ENCODE measurements at regions not wholly inside any gene's neighbourhood (a gene's known extent, or its start where the extent isn't known, plus 50 kb on each side); places are given as distances from the start of the nearest gene placed in this dataset.
"Not testable (repeated sequence)": the region's sequence is repeated elsewhere in the genome, so short reads cannot be mapped to it uniquely, and the experiment has no call there.

DNA sequence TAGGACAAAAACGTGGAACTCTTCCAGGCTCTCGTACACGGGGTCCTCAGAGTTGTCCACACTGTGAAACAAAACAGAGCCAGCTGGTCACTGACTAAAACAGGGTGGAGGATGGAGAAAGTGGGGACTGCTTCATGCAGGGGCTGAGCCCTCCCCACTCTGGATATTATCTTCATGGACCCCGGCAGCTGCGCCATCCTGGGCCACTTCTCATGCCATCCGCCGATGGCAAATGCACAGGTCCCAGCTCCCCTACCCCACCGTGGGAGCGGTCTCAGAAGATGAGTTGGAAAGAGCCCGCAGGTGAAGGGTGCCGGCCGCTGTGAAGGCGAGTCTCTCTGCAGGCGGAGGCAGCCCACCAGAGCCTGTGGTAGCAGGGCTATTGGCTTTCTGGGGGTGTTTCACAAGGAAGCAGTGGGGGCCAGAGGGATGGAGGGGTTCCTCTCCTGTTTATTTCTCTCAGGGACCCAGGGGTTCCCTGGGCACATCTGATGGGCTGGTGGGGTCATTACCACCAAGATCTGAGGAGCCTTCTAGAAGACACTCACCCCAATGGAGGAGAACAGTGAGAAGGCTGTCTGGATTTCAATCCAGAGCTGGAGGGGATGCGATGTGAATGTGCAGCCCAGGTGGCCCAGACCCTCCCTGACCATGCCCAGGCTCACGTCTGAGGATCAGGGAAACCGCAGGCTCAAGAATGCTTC is 177.3 kb downstream of the KLF13 start:
- H3K27ac ChIP-seq, result no peak overlapping the region
- no peaks in the 10 kb centered on the region for H3K27me3 ChIP-seq
- no peaks in the 10 kb centered on the region for H3K36me3 ChIP-seq
- intact Hi-C loops (cut with DNase I), result no loop called here
- H3K4me3 ChIP-seq, result no peak overlapping the region
- no peak for DNase-seq
- TF ChIP-seq, protein P1, sequence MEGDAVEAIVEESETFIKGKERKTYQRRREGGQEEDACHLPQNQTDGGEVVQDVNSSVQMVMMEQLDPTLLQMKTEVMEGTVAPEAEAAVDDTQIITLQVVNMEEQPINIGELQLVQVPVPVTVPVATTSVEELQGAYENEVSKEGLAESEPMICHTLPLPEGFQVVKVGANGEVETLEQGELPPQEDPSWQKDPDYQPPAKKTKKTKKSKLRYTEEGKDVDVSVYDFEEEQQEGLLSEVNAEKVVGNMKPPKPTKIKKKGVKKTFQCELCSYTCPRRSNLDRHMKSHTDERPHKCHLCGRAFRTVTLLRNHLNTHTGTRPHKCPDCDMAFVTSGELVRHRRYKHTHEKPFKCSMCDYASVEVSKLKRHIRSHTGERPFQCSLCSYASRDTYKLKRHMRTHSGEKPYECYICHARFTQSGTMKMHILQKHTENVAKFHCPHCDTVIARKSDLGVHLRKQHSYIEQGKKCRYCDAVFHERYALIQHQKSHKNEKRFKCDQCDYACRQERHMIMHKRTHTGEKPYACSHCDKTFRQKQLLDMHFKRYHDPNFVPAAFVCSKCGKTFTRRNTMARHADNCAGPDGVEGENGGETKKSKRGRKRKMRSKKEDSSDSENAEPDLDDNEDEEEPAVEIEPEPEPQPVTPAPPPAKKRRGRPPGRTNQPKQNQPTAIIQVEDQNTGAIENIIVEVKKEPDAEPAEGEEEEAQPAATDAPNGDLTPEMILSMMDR (IDR thresholded peaks at IDR 0.05), result no peak
- no peak for ATAC-seq
- no peaks in the 10 kb centered on the region for H3K9me3 ChIP-seq
- H3K4me1 ChIP-seq, result no peaks in the 10 kb centered on the region

DNA sequence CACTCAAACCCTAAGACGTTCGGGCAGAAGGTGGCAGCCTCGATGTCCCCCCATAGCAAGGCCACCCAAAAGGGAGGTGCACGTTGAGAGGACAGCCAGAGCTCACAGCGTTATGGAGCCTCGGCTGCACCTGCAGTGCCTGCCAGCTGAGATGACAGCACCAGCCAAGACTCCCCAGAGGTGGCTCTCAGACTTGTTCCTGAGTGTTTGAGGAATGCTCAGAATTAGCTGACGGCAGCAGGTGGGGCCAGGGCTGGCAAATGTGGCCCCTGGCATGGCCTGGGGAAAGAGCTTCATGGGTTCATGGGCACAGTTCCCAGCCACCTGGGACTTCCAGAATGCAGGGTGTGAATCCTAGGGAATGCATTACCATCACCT is 177.8 kb downstream of the KLF13 start:
- DNase-seq, result no peak
- intact Hi-C loops (cut with DNase I), result no loop called here
- TF ChIP-seq, protein P1 (IDR thresholded peaks at IDR 0.05), result no peak
- peak; percentile 90 for ATAC-seq
- Histone ChIP-seq H3K27me3 (no peaks in the 10 kb centered on the region), H3K9me3 (no peaks in the 10 kb centered on the region), H3K4me3 (no peak overlapping the region), H3K4me1 (no peaks in the 10 kb centered on the region), H3K36me3 (no peaks in the 10 kb centered on the region), H3K27ac (no peak overlapping the region)

DNA sequence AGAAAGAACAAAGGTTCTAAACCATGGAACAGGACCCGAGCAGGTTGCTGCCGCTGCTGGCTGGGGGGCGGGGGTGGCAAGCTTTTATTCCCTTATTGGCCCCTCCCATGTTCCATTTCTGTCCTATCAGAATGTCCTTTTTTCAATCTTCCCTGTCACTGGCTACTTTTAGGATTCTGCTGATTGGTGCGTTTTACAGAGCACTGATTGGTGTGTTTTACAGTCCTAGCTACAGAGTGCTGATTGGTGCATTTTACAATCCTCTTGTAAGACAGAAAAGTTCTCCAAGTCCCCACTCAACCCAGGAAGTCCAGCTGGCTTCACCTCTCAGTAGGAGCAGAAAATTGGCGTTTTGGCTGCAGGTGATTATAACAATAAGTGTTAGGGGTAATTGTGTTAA is 180.9 kb downstream of the KLF13 start:
- ATAC-seq; H3K27ac ChIP-seq; H3K4me1 ChIP-seq; DNase-seq; H3K36me3 ChIP-seq; H3K9me3 ChIP-seq; intact Hi-C loops (cut with DNase I); H3K4me3 ChIP-seq; H3K27me3 ChIP-seq: not testable (repeated sequence)

DNA sequence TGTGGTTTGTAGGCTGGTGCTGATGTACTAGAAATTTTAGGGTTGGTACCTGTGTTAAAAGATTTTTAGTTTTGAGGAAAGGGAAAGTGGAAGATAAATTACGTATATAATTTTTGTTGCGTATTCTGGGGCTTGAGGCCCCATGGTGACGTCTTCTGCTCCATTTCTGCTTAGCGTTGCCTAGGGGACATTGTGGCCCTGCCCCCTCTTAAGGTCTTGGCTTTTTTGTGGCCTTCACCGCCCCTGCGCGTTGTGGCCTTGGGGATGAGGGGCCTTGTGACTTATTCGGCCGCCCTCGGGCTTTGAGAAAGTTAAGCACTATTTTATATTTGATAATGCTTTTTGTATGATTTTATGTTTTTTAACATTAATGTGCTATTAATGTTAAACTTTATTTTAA is 182.0 kb downstream of the KLF13 start:
- Histone ChIP-seq H3K4me3 (no peak overlapping the region), H3K9me3 (no peaks in the 10 kb centered on the region), H3K36me3 (no peaks in the 10 kb centered on the region), H3K27ac (no peak overlapping the region), H3K27me3 (no peaks in the 10 kb centered on the region), H3K4me1 (no peaks in the 10 kb centered on the region)
- TF ChIP-seq, protein P1 (IDR thresholded peaks at IDR 0.05), result no peak
- DNase-seq, result no peak
- ATAC-seq, result no peak
- intact Hi-C loops (cut with DNase I), result no loop called here

DNA sequence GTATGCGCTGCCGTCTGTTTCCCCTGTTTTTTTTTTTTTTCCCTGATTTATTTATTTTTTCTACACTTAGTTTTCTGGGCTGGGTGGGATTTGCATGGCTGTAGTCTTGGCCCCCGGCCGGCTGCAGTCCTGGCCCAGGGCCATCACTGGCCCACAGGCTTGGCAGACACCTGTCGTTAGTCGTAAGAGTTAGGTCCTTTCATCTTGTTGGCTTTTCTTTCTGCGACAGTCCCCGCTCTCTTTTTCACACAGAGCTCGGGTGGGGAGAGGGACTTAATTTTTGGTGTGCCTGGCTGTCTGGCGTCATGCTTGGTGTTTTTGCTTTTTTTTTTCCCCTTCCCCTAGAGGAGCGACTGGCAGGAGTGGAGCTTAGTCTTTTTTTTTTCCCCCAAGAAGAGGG is 183.4 kb downstream of the KLF13 start:
- Histone ChIP-seq H3K27ac (no peak overlapping the region), H3K27me3 (no peaks in the 10 kb centered on the region), H3K9me3 (no peaks in the 10 kb centered on the region), H3K4me1 (no peaks in the 10 kb centered on the region), H3K36me3 (no peaks in the 10 kb centered on the region), H3K4me3 (no peak overlapping the region)
- intact Hi-C loops (cut with DNase I), result no loop called here
- TF ChIP-seq, protein P1 (IDR thresholded peaks at IDR 0.05), result no peak
- ATAC-seq (no peak), DNase-seq (no peak)

DNA sequence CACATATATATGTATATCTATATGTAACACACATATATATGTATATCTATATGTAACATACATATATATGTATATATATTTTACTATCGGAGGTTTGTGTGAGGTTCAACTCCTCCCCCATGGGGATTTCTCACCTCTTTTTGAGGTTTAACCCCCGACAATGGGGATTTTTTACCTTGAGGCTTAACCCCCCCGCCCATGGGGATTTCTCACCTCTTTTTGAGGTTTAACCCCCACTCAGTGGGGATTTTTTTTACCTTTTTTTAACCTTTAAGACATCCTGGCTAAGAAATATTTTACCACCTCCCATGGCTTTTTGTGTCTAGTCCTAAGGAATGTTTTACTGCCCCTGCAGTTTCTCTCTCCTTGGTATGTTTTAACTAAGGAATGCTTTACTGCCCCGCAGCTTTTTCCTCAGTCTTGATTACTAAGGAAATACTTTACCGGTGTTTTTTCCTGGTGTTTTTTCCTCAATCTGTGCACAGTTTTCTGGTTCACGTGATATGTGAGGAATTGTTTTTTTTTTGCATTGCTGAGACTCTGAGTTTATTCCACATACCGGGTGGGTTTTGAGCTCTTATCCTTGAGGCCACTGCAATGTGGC is 185.2 kb downstream of the KLF13 start:
- Histone ChIP-seq H3K4me1 (no peaks in the 10 kb centered on the region), H3K27ac (no peak overlapping the region), H3K27me3 (no peaks in the 10 kb centered on the region), H3K4me3 (no peak overlapping the region), H3K9me3 (no peaks in the 10 kb centered on the region), H3K36me3 (no peaks in the 10 kb centered on the region)
- no peak for ATAC-seq
- no peak for DNase-seq
- TF ChIP-seq, protein P1 (IDR thresholded peaks at IDR 0.05), result no peak
- intact Hi-C loops (cut with DNase I), result no loop called here
